K562 (cell line): ENCODE measurements at regions not wholly inside any gene's neighbourhood (a gene's known extent, or its start where the extent isn't known, plus 50 kb on each side); places are given as distances from the start of the nearest gene placed in this dataset.

Experiments
- ATAC-seq: fragments of 200-7000 bp; cut with Tn5 transposase; 3 replicates; pipeline ENCODE4 v1.9.1; 2020; ENCODE audit warnings: moderate library complexity
- BruUV-seq: library from RNA; stranded (reverse); fragments of 400-500 nt; replicated peaks from 2 replicates; lab custom pipeline; 2021; lab: Mats Ljungman, UMichigan
- CTCF ChIA-PET: fragments of 300-600 bp; formaldehyde crosslinking; extraction: SDS; loops from one replicate; lab custom pipeline; 2021; ENCODE audit warnings: low intra/inter-chr PET ratio; lab: Yijun Ruan, JAX
- POLR2A ChIA-PET: fragments of 300-600, 350-650 bp; sonication (Branson Sonifier 250); formaldehyde crosslinking; extraction: SDS; loops from one replicate; lab custom pipeline; 2021; ENCODE audit warnings: antibody characterized with exemption, inconsistent platforms; lab: Yijun Ruan, JAX
- DNase-seq, 4 experiments: peaks; one replicate each; pipeline versions ENCODE4 v3.0.0 to v3.0.0-alpha.2; 2011 to 2018; ENCODE audit warnings: low spot score in 3 of 4, mixed read lengths in 3 of 4; ENCODE audit errors: extremely low read depth in 1 of 4
- FAIRE-seq: peaks from 2 replicates; lab custom pipeline; 2011; peaks lifted over from hg19 to GRCh38; lab: Jason Lieb, UNC
- H2AFZ ChIP-seq: 2 replicates; pipeline ENCODE4 v1.6.0; 2011; ENCODE audit warnings: low read depth, low read length, control low read depth, inconsistent platforms
- H3K27ac ChIP-seq: fragments of 200-600 bp; 3 replicates; pipeline ENCODE4 v1.8.0; 2011; ENCODE audit warnings: low read depth, mild to moderate bottlenecking, control low read depth, inconsistent platforms, low read length, moderate library complexity, mixed read lengths; ENCODE audit errors: extremely low read depth
- H3K27me3 ChIP-seq, 2 experiments: fragments of 300-600 bp in 1 of 2; 2 replicates in 1 of 2; 3 replicates in 1 of 2; pipeline versions ENCODE4 v1.6.0 to v1.8.0; 2011; ENCODE audit warnings: inconsistent platforms in 2 of 2, low read length in 2 of 2, mild to moderate bottlenecking in 1 of 2, mixed read lengths in 1 of 2, moderate library complexity in 1 of 2; ENCODE audit not compliant: control insufficient read depth in 2 of 2, insufficient read depth in 2 of 2
- H3K36me3 ChIP-seq: fragments of 300-600 bp; 3 replicates; pipeline ENCODE4 v1.8.0; 2011; ENCODE audit warnings: mild to moderate bottlenecking, low read length, inconsistent platforms; ENCODE audit not compliant: control insufficient read depth, insufficient read depth
- H3K4me1 ChIP-seq, 2 experiments: fragments of 200-600 bp in 1 of 2; replicated peaks in 1 of 2; 2 replicates in 1 of 2; 3 replicates in 1 of 2; pipeline versions ENCODE4 v1.5.1 to v1.8.0; 2011; ENCODE audit warnings: inconsistent platforms in 2 of 2, low read length in 2 of 2, mild to moderate bottlenecking in 1 of 2, mixed read lengths in 1 of 2, moderate library complexity in 1 of 2; ENCODE audit not compliant: control insufficient read depth in 2 of 2, insufficient read depth in 2 of 2
- H3K4me2 ChIP-seq: 2 replicates; pipeline ENCODE4 v1.6.1; 2011; ENCODE audit warnings: low read length, control low read depth, inconsistent platforms, mixed read lengths; ENCODE audit not compliant: insufficient read depth
- H3K4me3 ChIP-seq: fragments of 200-600 bp; sonication (generic), shearing (Covaris generic); 2 replicates; pipeline ENCODE4 v1.5.1; 2016; ENCODE audit warnings: control low read depth, inconsistent platforms
- H3K79me2 ChIP-seq: fragments of 200-600 bp; 3 replicates; pipeline ENCODE4 v1.8.0; 2011; ENCODE audit warnings: low read length, inconsistent platforms; ENCODE audit not compliant: control insufficient read depth, insufficient read depth
- H3K9ac ChIP-seq, 2 experiments: 2 replicates each; pipeline versions ENCODE4 v1.6.0 to v1.6.1; 2011; ENCODE audit warnings: low read depth in 2 of 2, low read length in 2 of 2, control low read depth in 1 of 2, inconsistent platforms in 1 of 2, mild to moderate bottlenecking in 1 of 2, mixed read lengths in 1 of 2; ENCODE audit not compliant: insufficient read depth in 1 of 2
- H3K9me1 ChIP-seq: one replicate; pipeline ENCODE4 v1.6.0; 2011; ENCODE audit warnings: inconsistent platforms, mild to moderate bottlenecking, low read length, moderate library complexity; ENCODE audit not compliant: control insufficient read depth, insufficient read depth
- H3K9me3 ChIP-seq: replicated peaks from 2 replicates; pipeline ENCODE4 v1.5.1; 2011; ENCODE audit warnings: low read depth, low read length, inconsistent platforms; ENCODE audit not compliant: control insufficient read depth, insufficient read depth
- H4K20me1 ChIP-seq: replicated peaks from 2 replicates; pipeline ENCODE4 v1.6.1; 2011; ENCODE audit warnings: low read length, inconsistent platforms, mixed read lengths; ENCODE audit not compliant: control insufficient read depth, insufficient read depth
- BHLHE40 ChIP-seq: IDR thresholded peaks from 2 replicates; pipeline ENCODE4 v1.6.1; 2011; ENCODE audit warnings: low read length, improper control_type of control experiment
- BRD4 ChIP-seq: fragments of 200-600 bp; sonication (generic); IDR thresholded peaks from 2 replicates; pipeline ENCODE4 v1.6.1; 2017; ENCODE audit warnings: inconsistent platforms
- CEBPG ChIP-seq, 3 experiments: fragments of 200-800 bp in 1 of 3; sonication (Bioruptor generic) in 1 of 3; sonication (generic) in 1 of 3; formaldehyde crosslinking in 1 of 3; IDR thresholded peaks in 2 of 3; conservative IDR thresholded peaks in 1 of 3; 2 replicates each; pipeline versions ENCODE4 v1.6.1 to v1.8.0; 2016 to 2022; ENCODE audit warnings: missing compliant biosample characterization in 2 of 3, missing genetic modification characterization in 2 of 3, mild to moderate bottlenecking in 1 of 3, missing genetic modification reagents in 1 of 3
- CHD4 ChIP-seq: fragments of 200-600 bp; sonication (generic); IDR thresholded peaks from 3 replicates; pipeline ENCODE4 v1.6.1; 2012; ENCODE audit warnings: low read depth, mild to moderate bottlenecking, mixed read lengths, low read length, inconsistent platforms; ENCODE audit not compliant: insufficient read depth, insufficient replicate concordance, poor library complexity, severe bottlenecking
- ESRRA ChIP-seq: fragments of 450-650 bp; IDR thresholded peaks from 2 replicates; pipeline ENCODE4 v1.6.1; 2014; ENCODE audit warnings: low read depth, mild to moderate bottlenecking, moderate library complexity, borderline replicate concordance
- GATA2 ChIP-seq: sonication (generic); formaldehyde crosslinking; IDR thresholded peaks from 2 replicates; pipeline ENCODE4 v1.4.0; 2020; ENCODE audit warnings: mild to moderate bottlenecking, missing genetic modification reagents
- KAT8 ChIP-seq: fragments of 450-650 bp; IDR thresholded peaks from 2 replicates; pipeline ENCODE4 v1.6.1; 2016; ENCODE audit warnings: low read depth, mild to moderate bottlenecking
- PTTG1 ChIP-seq: fragments of 450-650 bp; IDR thresholded peaks from 2 replicates; pipeline ENCODE4 v1.6.1; 2016; ENCODE audit warnings: low read depth, mild to moderate bottlenecking, missing genetic modification characterization, missing compliant biosample characterization
- ZNF212 ChIP-seq: fragments of 450-650 bp; formaldehyde crosslinking; IDR thresholded peaks from 2 replicates; pipeline ENCODE4 v1.4.0; 2020; ENCODE audit warnings: mild to moderate bottlenecking
- WGBS: fragments of 100-300 bp; shearing (Covaris generic); methylation state at CpG from one replicate; pipeline ENCODE4 v1.1.6; 2016; ENCODE audit warnings: low coverage, mixed read lengths; ENCODE audit not compliant: insufficient coverage; ENCODE audit errors: missing lambda C conversion rate; 5-methylcytosine and 5-hydroxymethylcytosine counted together
- in situ Hi-C: fragments of 300-500 bp; cut with MboI; formaldehyde crosslinking; loops from 4 replicates; pipeline ENCODE4 v1.15.0; 2018; ENCODE audit warnings: inconsistent platforms, mixed read lengths
- intact Hi-C: fragments of 100-400 bp; cut with micrococcal nuclease; formaldehyde crosslinking; loops from 2 replicates; pipeline ENCODE4 v1.14.2; 2022
- TF ChIP-seq, protein P1 (sequence below): sonication (generic); formaldehyde crosslinking; IDR thresholded peaks from 2 replicates; pipeline ENCODE4 v1.8.1; 2022; ENCODE audit warnings: missing genetic modification reagents
- TF ChIP-seq, protein P2 (sequence below): fragments of 250-450 bp; sonication (Bioruptor Pico); IDR thresholded peaks from 2 replicates; pipeline ENCODE4 v1.8.0; 2022; ENCODE audit warnings: moderate library complexity, mild to moderate bottlenecking, inconsistent platforms

DNA sequence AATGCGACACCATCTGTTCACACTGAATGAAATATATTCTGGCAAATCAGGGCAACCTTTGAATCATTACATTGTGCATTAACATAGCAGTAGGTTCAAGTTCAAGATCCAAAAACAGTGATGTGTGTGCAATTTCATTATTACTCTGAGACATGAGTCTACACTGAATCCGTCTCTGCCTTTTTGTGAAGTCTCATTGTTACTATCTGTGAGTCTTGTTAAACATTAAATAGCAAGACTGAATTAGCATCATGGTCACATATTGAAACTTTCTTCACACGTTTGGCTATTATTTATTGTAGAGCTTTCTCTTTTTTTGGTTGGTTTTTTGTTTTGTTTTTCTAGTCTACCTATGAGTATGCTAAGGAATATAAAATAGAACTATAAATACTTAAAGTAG is 117.1 kb upstream of the SLITRK5 start:
- BruUV-seq, result no TSS peak
- WGBS, result 0% methylated on average over 3 of the region's 3 CpGs
- in situ Hi-C loops, result no loop called here
- POLR2A ChIA-PET, result no interaction called here
- H3K27me3 ChIP-seq, result no peaks in the 10 kb centered on the region
- no peaks in the 10 kb centered on the region for H3K36me3 ChIP-seq
- intact Hi-C loops, result no loop called here
- H3K9me1 ChIP-seq, result no peaks in the 10 kb centered on the region
- H3K27ac ChIP-seq, result no peak overlapping the region
- FAIRE-seq (no peak), ATAC-seq (no peak), DNase-seq (no peak)
- H3K9ac ChIP-seq, result no peak overlapping the region
- no peaks in the 10 kb centered on the region for H3K4me1 ChIP-seq
- no peaks in the 10 kb centered on the region for H3K9me3 ChIP-seq
- CTCF ChIA-PET, result no interaction called here
- H4K20me1 ChIP-seq, result no peaks in the 10 kb centered on the region
- no peak overlapping the region for H2AFZ ChIP-seq
- TF ChIP-seq ZNF212, result no peak
- no peak for TF ChIP-seq KAT8
- TF ChIP-seq GATA2 (CRISPR knock-in tag), result no peak
- H3K79me2 ChIP-seq, result no peaks in the 10 kb centered on the region
- H3K4me3 ChIP-seq, result no peak overlapping the region
- no peak overlapping the region for H3K4me2 ChIP-seq

DNA sequence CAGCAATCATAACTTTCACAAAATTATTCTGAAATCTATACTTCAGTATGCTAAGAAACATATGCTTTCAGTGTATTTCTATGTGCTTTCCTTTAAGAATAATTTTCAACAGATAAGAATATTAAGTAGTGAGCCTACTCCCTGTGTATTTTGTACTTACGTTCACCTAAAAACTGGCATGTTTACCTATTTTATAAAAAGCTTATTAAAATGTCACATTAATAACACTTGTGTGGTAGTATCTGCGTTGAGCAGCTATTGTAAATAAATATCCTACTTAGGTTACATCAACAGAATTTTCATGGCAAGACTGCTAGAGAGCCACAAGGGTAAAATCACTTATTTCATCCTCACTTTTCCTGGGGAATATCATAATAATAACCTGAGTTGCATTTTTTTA is 113.4 kb upstream of the SLITRK5 start:
- POLR2A ChIA-PET, result no interaction called here
- Histone ChIP-seq H3K27ac (no peak overlapping the region), H3K27me3 (no peaks in the 10 kb centered on the region), H2AFZ (no peak overlapping the region), H4K20me1 (no peaks in the 10 kb centered on the region), H3K9me1 (no peaks in the 10 kb centered on the region), H3K4me3 (no peak overlapping the region), H3K9ac (no peak overlapping the region), H3K79me2 (no peaks in the 10 kb centered on the region), H3K4me2 (no peak overlapping the region), H3K4me1 (no peaks in the 10 kb centered on the region), H3K9me3 (no peaks in the 10 kb centered on the region), H3K36me3 (no peaks in the 10 kb centered on the region)
- intact Hi-C loops (no loop called here), in situ Hi-C loops (no loop called here)
- WGBS, result 0% methylated on average over 1 of the region's 2 CpGs
- BruUV-seq, result no TSS peak
- no peak for ATAC-seq
- FAIRE-seq, result no peak
- DNase-seq, result no peak
- CTCF ChIA-PET, result no interaction called here
- no peak for TF ChIP-seq BRD4
- TF ChIP-seq PTTG1 (tag), result no peak
- TF ChIP-seq CHD4, result no peak
- TF ChIP-seq KAT8, result no peak
- TF ChIP-seq BHLHE40, result no peak
- TF ChIP-seq, protein P1, sequence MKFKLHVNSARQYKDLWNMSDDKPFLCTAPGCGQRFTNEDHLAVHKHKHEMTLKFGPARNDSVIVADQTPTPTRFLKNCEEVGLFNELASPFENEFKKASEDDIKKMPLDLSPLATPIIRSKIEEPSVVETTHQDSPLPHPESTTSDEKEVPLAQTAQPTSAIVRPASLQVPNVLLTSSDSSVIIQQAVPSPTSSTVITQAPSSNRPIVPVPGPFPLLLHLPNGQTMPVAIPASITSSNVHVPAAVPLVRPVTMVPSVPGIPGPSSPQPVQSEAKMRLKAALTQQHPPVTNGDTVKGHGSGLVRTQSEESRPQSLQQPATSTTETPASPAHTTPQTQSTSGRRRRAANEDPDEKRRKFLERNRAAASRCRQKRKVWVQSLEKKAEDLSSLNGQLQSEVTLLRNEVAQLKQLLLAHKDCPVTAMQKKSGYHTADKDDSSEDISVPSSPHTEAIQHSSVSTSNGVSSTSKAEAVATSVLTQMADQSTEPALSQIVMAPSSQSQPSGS (CRISPR knock-in tag), result no peak
- TF ChIP-seq ESRRA, result no peak
- TF ChIP-seq, protein P2, sequence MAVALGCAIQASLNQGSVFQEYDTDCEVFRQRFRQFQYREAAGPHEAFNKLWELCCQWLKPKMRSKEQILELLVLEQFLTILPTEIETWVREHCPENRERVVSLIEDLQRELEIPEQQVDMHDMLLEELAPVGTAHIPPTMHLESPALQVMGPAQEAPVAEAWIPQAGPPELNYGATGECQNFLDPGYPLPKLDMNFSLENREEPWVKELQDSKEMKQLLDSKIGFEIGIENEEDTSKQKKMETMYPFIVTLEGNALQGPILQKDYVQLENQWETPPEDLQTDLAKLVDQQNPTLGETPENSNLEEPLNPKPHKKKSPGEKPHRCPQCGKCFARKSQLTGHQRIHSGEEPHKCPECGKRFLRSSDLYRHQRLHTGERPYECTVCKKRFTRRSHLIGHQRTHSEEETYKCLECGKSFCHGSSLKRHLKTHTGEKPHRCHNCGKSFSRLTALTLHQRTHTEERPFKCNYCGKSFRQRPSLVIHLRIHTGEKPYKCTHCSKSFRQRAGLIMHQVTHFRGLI (CRISPR knock-in tag), result no peak
- TF ChIP-seq CEBPG (CRISPR knock-in tag; IDR thresholded peaks at IDR 0.05), result no peak
- no peak for TF ChIP-seq CEBPG (tag; conservative IDR thresholded peaks at IDR 0.05 in 1 of 2, IDR thresholded peaks at IDR 0.05 in 1 of 2)
